OCI-LY3 (cell line): ENCODE measurements at regions not wholly inside any gene's neighbourhood (a gene's known extent, or its start where the extent isn't known, plus 50 kb on each side); places are given as distances from the start of the nearest gene placed in this dataset.

Experiments used
- EZH2phosphoT487 ChIP-seq: fragments of 200-600 bp; shearing (Covaris generic); IDR thresholded peaks from 2 replicates; pipeline ENCODE4 v1.6.1; 2018; ENCODE audit warnings: antibody characterized with exemption, mixed run types, low read depth
- TF ChIP-seq, protein P1 (sequence below): fragments of 200-600, 300-600 bp; sonication (generic); IDR thresholded peaks from 2 replicates; pipeline ENCODE4 v1.5.1; 2014; ENCODE audit warnings: antibody characterized with exemption, low read length, low read depth

DNA sequence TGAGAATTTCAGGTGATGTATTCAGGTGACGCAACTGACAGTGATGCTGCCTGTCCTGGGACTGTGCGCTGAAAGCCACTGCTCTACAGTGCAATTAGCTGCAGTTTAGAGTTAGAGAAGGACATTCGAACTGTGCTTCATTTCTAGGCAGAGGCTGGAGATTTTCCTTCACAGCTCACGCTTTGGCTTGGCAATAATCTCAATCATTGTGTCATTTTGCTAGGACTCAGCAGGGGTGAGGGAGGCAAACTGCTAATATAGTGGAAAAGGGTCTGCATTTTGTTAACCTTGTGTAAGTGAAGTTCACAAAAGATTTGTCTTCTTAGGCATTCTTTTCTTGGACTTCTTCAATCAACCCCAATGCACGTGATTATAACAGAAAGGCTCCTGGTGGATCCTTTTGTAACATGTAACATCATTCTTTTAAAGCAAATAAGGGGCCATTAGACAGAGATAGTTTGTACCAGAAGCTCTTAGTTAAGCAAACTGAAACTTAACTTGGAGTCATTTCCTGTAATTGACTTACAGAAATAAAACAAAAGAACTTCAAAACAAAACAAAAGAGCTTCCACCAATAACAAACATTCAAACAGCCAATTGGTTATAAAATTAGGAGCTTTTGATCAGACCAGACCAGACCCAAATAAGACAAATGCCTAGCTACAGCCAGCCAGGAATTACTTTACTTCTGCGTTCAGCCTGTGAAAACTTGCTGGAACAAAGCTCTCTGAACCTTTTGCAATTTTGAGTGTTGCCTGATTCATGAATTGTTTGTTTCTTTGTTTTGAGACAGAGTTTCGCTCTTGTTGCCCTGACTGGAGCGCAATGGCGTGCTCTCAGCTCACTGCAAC, 1376.3 kb upstream of the CELF4 start:
- TF ChIP-seq, protein P1, sequence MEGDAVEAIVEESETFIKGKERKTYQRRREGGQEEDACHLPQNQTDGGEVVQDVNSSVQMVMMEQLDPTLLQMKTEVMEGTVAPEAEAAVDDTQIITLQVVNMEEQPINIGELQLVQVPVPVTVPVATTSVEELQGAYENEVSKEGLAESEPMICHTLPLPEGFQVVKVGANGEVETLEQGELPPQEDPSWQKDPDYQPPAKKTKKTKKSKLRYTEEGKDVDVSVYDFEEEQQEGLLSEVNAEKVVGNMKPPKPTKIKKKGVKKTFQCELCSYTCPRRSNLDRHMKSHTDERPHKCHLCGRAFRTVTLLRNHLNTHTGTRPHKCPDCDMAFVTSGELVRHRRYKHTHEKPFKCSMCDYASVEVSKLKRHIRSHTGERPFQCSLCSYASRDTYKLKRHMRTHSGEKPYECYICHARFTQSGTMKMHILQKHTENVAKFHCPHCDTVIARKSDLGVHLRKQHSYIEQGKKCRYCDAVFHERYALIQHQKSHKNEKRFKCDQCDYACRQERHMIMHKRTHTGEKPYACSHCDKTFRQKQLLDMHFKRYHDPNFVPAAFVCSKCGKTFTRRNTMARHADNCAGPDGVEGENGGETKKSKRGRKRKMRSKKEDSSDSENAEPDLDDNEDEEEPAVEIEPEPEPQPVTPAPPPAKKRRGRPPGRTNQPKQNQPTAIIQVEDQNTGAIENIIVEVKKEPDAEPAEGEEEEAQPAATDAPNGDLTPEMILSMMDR, result no peak
- no peak for TF ChIP-seq EZH2phosphoT487
